ENCODE measurements at regions not wholly inside any gene's neighbourhood (a gene's known extent, or its start where the extent isn't known, plus 50 kb on each side); places are given as distances from the start of the nearest gene placed in this dataset.
"Not testable (repeated sequence)": the region's sequence is repeated elsewhere in the genome, so short reads cannot be mapped to it uniquely, and the experiment has no call there.

DNA sequence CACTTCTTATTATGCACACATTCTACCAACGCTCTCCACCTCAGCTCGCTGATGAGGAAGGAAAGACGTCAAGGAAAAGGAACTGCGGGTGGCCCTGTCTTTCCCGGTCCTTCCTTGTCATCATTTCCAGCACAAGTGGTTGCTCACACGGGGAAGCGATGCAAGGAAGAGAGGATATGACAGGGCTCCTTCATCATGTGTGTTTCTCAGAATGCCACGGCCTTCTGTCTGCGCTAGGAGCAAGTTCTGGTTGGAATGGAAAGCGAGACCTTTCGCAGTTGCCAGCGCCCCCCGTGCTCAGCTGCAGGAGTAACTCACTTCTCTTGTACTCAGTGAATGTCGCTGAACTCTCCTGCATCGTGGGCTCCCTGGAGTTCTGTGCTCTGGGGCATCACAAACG, 191.8 kb upstream of the GLI2 start:
- peak overlapping the region in 3 of 4 donors; percentile 43 to 100 (median 53) for H3K27ac ChIP-seq
- H3K9me3 ChIP-seq = no peaks in the 10 kb centered on the region
- no peaks in the 10 kb centered on the region for H3K36me3 ChIP-seq
- H3K4me1 ChIP-seq = peaks cover 51% of the 10 kb centered on the region in 2 donors
- ATAC-seq (no peak), DNase-seq (no peak)
- TF ChIP-seq, protein P1, sequence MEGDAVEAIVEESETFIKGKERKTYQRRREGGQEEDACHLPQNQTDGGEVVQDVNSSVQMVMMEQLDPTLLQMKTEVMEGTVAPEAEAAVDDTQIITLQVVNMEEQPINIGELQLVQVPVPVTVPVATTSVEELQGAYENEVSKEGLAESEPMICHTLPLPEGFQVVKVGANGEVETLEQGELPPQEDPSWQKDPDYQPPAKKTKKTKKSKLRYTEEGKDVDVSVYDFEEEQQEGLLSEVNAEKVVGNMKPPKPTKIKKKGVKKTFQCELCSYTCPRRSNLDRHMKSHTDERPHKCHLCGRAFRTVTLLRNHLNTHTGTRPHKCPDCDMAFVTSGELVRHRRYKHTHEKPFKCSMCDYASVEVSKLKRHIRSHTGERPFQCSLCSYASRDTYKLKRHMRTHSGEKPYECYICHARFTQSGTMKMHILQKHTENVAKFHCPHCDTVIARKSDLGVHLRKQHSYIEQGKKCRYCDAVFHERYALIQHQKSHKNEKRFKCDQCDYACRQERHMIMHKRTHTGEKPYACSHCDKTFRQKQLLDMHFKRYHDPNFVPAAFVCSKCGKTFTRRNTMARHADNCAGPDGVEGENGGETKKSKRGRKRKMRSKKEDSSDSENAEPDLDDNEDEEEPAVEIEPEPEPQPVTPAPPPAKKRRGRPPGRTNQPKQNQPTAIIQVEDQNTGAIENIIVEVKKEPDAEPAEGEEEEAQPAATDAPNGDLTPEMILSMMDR (IDR thresholded peaks at IDR 0.05 in 4 of 5, conservative IDR thresholded peaks at IDR 0.05 in 1 of 5) = no peak
- TF ChIP-seq POLR2A (IDR thresholded peaks at IDR 0.05) = peak in 1 of 2 donors; percentile 40
- in situ Hi-C loops (cut with MboI; ENCODE audit: low sequenced_read_pairs in 4 of 4) (loop anchor here in 1 of 4 donors (5.0 kb wide), 1 partner anchor 42 kb away; no protein-coding TSS in a partner anchor), intact Hi-C loops (cut with DNase I; ENCODE audit: low total_unique reads) (loop anchor here (5.0 kb wide), 1 partner anchor 1707 kb away; no protein-coding TSS in a partner anchor)
- no peak overlapping the region for H3K4me3 ChIP-seq
- H3K27me3 ChIP-seq = no peaks in the 10 kb centered on the region

DNA sequence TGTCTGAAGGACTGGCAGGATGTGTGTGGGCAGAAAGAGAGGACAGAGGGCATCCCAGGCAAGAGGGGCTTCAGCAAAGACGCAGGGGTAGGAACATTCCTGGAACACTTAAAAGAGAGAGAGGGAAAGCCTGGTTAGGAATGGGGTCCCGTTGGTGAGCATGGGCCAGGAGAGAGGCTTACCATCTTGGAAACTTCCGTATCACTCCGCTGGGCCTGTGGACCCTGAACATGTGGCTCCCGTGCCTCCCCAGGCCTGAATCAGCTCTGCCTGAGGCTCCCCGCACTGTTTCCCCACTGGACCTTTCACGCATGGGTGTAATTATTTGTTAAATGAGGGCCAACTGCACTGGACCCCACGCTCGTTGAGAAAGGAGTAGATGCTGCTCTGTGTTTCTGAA, 191.1 kb upstream of the GLI2 start:
- no peak for DNase-seq
- ATAC-seq = no peak
- peak overlapping the region in 3 of 4 donors; percentile 43 to 100 (median 53) for H3K27ac ChIP-seq
- in situ Hi-C loops (cut with MboI; ENCODE audit: low sequenced_read_pairs in 4 of 4) (loop anchor here in 1 of 4 donors (5.0 kb wide), 1 partner anchor 42 kb away; no protein-coding TSS in a partner anchor), intact Hi-C loops (cut with DNase I; ENCODE audit: low total_unique reads) (loop anchor here (5.0 kb wide), 1 partner anchor 1707 kb away; no protein-coding TSS in a partner anchor)
- no peaks in the 10 kb centered on the region for H3K9me3 ChIP-seq
- peaks cover 47 to 51% of the 10 kb centered on the region in 2 donors for H3K4me1 ChIP-seq
- H3K4me3 ChIP-seq = no peak overlapping the region
- H3K27me3 ChIP-seq = no peaks in the 10 kb centered on the region
- TF ChIP-seq, protein P1 (IDR thresholded peaks at IDR 0.05 in 4 of 5, conservative IDR thresholded peaks at IDR 0.05 in 1 of 5) = no peak
- no peak for TF ChIP-seq POLR2A (IDR thresholded peaks at IDR 0.05)
- H3K36me3 ChIP-seq = no peaks in the 10 kb centered on the region

DNA sequence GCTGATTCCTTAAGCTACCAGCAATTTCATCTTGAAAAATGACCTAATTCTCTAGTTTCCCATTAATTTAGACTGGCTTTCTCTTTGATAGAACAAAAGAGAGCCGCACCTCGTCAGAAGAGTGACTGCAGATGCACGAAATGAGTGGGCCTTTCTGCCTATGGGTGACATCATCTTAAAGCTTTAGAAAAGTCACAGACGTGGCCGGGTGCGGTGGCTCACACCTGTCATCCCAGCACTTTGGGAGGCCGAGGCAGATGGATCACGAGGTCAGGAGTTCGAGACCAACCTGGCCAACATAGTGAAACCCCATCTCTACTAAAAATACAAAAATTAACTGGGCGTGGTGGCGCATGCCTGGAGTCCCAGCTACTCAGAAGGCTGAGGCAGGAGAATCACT, 190.7 kb upstream of the GLI2 start:
- intact Hi-C loops (cut with DNase I; ENCODE audit: low total_unique reads) = loop anchor here (5.0 kb wide), 1 partner anchor 642 kb away; no protein-coding TSS in a partner anchor
- H3K36me3 ChIP-seq; H3K4me3 ChIP-seq; H3K27me3 ChIP-seq; DNase-seq; in situ Hi-C loops (cut with MboI; ENCODE audit: low sequenced_read_pairs in 4 of 4); H3K9me3 ChIP-seq; ATAC-seq: not testable (repeated sequence)
- peaks cover 43 to 51% of the 10 kb centered on the region in 2 donors for H3K4me1 ChIP-seq
- H3K27ac ChIP-seq = peak overlapping the region in 1 of 4 donors; percentile 100

DNA sequence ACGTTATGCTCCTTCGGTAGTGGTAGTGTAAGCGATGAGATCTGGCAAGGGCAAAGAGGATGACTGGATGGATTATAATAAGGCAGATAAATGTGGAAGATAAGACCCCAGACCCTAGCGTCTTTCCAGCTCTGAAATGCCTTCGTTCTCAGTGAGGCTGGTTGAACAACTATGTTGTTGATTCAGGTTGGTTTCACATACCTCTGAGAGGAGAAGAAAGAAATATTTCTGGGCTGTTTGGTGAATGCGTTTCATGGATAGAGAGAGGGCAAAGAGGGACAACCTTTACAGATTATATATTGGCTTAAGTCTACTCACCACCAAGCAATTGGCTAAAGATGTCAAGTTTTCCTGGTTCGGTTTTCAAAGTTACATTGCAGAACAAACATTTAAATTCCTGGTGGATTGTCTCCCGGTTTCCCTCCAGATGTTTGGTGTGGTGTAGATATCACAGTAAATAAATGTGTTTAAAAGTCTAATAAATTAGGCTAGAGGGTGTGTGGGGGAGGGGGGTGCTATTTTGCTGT, 190.1 kb upstream of the GLI2 start:
- Histone ChIP-seq H3K27ac (peak overlapping the region in 2 of 4 donors; percentile 41 to 83), H3K36me3 (no peaks in the 10 kb centered on the region), H3K4me3 (no peak overlapping the region), H3K4me1 (peaks cover 39 to 52% of the 10 kb centered on the region in 2 donors), H3K27me3 (no peaks in the 10 kb centered on the region), H3K9me3 (no peaks in the 10 kb centered on the region)
- DNase-seq = no peak
- in situ Hi-C loops (cut with MboI; ENCODE audit: low sequenced_read_pairs in 4 of 4) = no loop called here
- no peak for ATAC-seq
- TF ChIP-seq, protein P1 (IDR thresholded peaks at IDR 0.05 in 4 of 5, conservative IDR thresholded peaks at IDR 0.05 in 1 of 5) = no peak
- TF ChIP-seq POLR2A (IDR thresholded peaks at IDR 0.05) = no peak
- intact Hi-C loops (cut with DNase I; ENCODE audit: low total_unique reads) = loop anchor here (5.0 kb wide), 1 partner anchor 642 kb away; no protein-coding TSS in a partner anchor

DNA sequence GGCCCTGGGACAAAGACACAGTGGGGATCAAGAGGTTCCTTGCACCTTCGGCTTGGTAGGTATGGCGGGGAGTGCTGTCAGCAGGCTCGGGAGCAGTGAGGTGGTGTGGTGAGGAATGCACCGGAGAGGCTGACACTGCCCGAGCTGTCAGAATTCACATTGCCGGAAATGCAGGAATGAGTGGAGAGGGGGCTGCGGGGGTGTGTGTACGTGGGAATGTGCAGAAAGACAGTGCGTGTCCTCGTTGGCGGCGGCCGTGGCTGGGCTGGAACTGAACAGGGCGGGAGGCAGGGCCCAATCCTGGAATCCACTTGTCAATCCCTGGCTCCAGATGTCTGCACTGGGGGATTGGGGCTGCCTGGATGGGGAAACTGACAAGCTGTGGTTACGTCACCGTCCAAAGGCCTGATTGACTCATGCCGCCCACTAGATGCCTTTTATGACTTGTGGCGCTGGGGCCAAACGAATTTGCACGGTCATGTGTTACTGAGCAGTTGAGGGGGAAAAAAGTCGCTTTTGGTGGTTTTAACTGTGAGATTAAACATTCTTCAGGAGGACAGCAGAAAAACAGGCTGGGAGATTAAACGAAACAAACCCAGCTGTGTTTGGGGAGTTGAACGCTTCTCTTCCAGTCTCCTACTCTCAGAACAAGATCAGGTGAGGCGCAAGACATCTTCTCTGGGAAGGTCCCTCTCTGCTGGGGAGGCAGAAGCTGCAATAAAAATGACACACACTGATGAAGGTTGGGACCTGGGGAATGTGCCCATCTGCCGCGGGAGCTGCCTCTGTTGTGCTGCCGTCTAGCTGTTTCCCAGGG, 189.4 kb upstream of the GLI2 start:
- no peak for ATAC-seq
- peak; percentile 59 to 84 for DNase-seq
- in situ Hi-C loops (cut with MboI; ENCODE audit: low sequenced_read_pairs in 4 of 4) = no loop called here

More for the DNA sequence above, 189.4 kb upstream of the GLI2 start:
- H3K9me3 ChIP-seq = no peaks in the 10 kb centered on the region
- peak overlapping the region; percentile 6 to 83 (median 80) for H3K27ac ChIP-seq
- H3K4me1 ChIP-seq = peaks cover 38 to 52% of the 10 kb centered on the region in 2 donors
- no peaks in the 10 kb centered on the region for H3K27me3 ChIP-seq
- no peak overlapping the region for H3K4me3 ChIP-seq
- no peaks in the 10 kb centered on the region for H3K36me3 ChIP-seq
- TF ChIP-seq, protein P1 (IDR thresholded peaks at IDR 0.05 in 4 of 5, conservative IDR thresholded peaks at IDR 0.05 in 1 of 5) = no peak
- peak in 1 of 2 donors; percentile 13 for TF ChIP-seq POLR2A (IDR thresholded peaks at IDR 0.05)
- intact Hi-C loops (cut with DNase I; ENCODE audit: low total_unique reads) = loop anchor here (5.0 kb wide), 1 partner anchor 641 kb away; no protein-coding TSS in a partner anchor
